Right lobe of liver (tissue), 6 donors: ENCODE measurements at regions not wholly inside any gene's neighbourhood (a gene's known extent, or its start where the extent isn't known, plus 50 kb on each side); places are given as distances from the start of the nearest gene placed in this dataset.
"Not testable (repeated sequence)": the region's sequence is repeated elsewhere in the genome, so short reads cannot be mapped to it uniquely, and the experiment has no call there.

ENCODE experiments used
- ATAC-seq, 4 donors: fragments of 200-7000 bp; cut with Tn5 transposase; one replicate each; pipeline ENCODE4 v1.9.1; 2020; ENCODE audit warnings: mild to moderate bottlenecking in 4 of 4, moderate library complexity in 4 of 4
- DNase-seq, 3 donors: peaks; one replicate each; pipeline ENCODE4 v3.0.0-alpha.2; 2020
- H3K27ac ChIP-seq, 3 donors: fragments of 200-600 bp; one replicate each; pipeline ENCODE4 v1.8.0; 2022
- H3K27me3 ChIP-seq, 2 donors: fragments of 200-600 bp; one replicate each; pipeline ENCODE4 v1.8.0; 2022
- H3K36me3 ChIP-seq, 4 donors: fragments of 200-600 bp; sonication (generic) in 1 of 4; one replicate each; pipeline versions ENCODE4 v1.5.1 to v1.8.0; 2017 to 2022; ENCODE audit warnings: control low read depth in 1 of 4
- H3K4me1 ChIP-seq, 4 donors: fragments of 200-600 bp; sonication (generic) in 1 of 4; one replicate each; pipeline versions ENCODE4 v1.5.1 to v1.8.0; 2017 to 2022; ENCODE audit warnings: control low read depth in 1 of 4
- H3K4me3 ChIP-seq, 3 donors: fragments of 200-600 bp; one replicate each; pipeline ENCODE4 v1.8.0; 2022
- H3K9me3 ChIP-seq, 4 donors: fragments of 200-600 bp; sonication (generic) in 1 of 4; one replicate each; pipeline versions ENCODE4 v1.5.1 to v1.8.0; 2017 to 2022; ENCODE audit warnings: control low read depth in 1 of 4
- POLR2A ChIP-seq: fragments of 450-650 bp; IDR thresholded peaks from one replicate; pipeline ENCODE4 v1.6.1; 2017; ENCODE audit warnings: antibody characterized with exemption, mild to moderate bottlenecking
- WGBS: methylation state at CpG from one replicate; pipeline ENCODE4 v1.1.6; 2018; ENCODE audit warnings: low coverage, low lambda C conversion rate; ENCODE audit not compliant: insufficient coverage; ENCODE audit errors: missing lambda C conversion rate; 5-methylcytosine and 5-hydroxymethylcytosine counted together
- intact Hi-C, 2 donors: fragments of 100-400 bp; cut with DNase I; formaldehyde crosslinking; loops; one replicate each; pipeline versions ENCODE4 v1.11.2 to v1.14.1; 2022
- TF ChIP-seq, protein P1 (sequence below), 4 donors: fragments of 200-600 bp in 3 of 4; fragments of 450-650 bp in 1 of 4; IDR thresholded peaks; one replicate each; pipeline versions ENCODE4 v1.5.1 to v1.8.0; 2016 to 2022; ENCODE audit warnings: antibody characterized with exemption in 4 of 4, mild to moderate bottlenecking in 2 of 4
- donor health status: DM: no; HTN: yes; CAD: no.
- donor health status: DM: no; HTN: no; CAD: no.
- donor health status: DM: no; HTN: no; CAD: no.
- donor health status: DM: no; HTN: yes; CAD: no.
- donor health status: DM: no; HTN: yes; CAD: no.

DNA sequence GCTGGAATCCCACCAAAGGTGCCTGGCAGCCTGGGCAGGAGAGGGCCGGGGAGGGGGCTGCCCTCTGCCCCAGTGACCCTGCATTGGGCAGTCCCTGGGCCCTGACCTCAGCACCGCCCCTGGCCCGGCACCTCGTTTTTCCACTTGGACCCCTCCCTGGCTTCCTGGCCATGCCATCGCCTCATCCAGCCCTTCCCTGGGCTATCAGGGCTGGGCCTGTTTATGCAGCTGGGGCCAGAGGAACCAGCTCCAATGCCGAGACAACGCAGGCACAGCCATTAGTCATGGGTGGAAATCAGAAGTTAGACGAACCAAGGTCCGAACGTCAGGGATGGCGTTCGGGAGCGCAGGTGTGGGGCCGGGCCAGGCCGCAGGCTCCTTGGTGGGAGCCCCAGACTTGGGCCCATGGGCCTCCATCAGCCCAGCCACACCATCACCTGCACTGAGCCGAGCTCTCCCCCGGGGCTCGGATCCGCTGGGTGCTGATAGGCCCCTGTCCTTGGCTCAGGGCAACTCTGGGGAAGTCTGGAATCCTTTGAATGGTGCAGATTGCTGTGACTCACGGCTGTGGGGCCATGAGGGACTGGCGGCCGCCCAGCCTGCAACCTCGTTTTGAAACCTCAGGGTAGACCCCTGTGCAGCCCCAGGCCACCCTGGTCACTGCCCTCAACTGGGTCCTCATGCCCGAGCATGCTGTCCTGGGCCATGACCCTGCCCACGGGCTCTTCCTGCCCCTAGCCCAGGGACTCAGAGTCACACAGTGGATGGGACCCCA, 169.4 kb downstream of the KIF26A start:
- no peaks in the 10 kb centered on the region for H3K9me3 ChIP-seq
- no CpG with 5 or more reads among the region's 25 CpGs for WGBS
- DNase-seq (peak in 2 of 3 donors; percentile 9 to 41), ATAC-seq (no peak)
- no peak overlapping the region for H3K4me3 ChIP-seq
- no peaks in the 10 kb centered on the region for H3K36me3 ChIP-seq
- TF ChIP-seq, protein P1, sequence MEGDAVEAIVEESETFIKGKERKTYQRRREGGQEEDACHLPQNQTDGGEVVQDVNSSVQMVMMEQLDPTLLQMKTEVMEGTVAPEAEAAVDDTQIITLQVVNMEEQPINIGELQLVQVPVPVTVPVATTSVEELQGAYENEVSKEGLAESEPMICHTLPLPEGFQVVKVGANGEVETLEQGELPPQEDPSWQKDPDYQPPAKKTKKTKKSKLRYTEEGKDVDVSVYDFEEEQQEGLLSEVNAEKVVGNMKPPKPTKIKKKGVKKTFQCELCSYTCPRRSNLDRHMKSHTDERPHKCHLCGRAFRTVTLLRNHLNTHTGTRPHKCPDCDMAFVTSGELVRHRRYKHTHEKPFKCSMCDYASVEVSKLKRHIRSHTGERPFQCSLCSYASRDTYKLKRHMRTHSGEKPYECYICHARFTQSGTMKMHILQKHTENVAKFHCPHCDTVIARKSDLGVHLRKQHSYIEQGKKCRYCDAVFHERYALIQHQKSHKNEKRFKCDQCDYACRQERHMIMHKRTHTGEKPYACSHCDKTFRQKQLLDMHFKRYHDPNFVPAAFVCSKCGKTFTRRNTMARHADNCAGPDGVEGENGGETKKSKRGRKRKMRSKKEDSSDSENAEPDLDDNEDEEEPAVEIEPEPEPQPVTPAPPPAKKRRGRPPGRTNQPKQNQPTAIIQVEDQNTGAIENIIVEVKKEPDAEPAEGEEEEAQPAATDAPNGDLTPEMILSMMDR (IDR thresholded peaks at IDR 0.05), result no peak
- TF ChIP-seq POLR2A, result no peak
- H3K4me1 ChIP-seq, result no peaks in the 10 kb centered on the region
- intact Hi-C loops, result no loop called here
- H3K27me3 ChIP-seq, result no peaks in the 10 kb centered on the region
- no peak overlapping the region for H3K27ac ChIP-seq

DNA sequence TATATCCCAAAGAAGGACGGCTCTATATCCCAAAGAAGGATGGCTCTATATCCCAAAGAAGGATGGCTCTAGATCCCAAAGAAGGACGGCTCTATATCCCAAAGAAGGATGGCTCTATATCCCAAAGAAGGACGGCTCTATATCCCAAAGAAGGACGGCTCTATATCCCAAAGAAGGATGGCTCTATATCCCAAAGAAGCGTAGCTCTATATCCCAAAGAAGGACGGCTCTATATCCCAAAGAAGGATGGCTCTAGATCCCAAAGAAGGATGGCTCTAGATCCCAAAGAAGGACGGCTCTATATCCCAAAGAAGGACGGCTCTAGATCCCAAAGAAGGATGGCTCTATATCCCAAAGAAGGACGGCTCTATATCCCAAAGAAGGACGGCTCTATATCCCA, 170.1 kb downstream of the KIF26A start:
- H3K4me3 ChIP-seq, H3K27ac ChIP-seq, ATAC-seq, intact Hi-C loops, DNase-seq, H3K4me1 ChIP-seq, H3K36me3 ChIP-seq, H3K9me3 ChIP-seq, H3K27me3 ChIP-seq: not testable (repeated sequence)
- 72% methylated on average over 6 of the region's 10 CpGs for WGBS

DNA sequence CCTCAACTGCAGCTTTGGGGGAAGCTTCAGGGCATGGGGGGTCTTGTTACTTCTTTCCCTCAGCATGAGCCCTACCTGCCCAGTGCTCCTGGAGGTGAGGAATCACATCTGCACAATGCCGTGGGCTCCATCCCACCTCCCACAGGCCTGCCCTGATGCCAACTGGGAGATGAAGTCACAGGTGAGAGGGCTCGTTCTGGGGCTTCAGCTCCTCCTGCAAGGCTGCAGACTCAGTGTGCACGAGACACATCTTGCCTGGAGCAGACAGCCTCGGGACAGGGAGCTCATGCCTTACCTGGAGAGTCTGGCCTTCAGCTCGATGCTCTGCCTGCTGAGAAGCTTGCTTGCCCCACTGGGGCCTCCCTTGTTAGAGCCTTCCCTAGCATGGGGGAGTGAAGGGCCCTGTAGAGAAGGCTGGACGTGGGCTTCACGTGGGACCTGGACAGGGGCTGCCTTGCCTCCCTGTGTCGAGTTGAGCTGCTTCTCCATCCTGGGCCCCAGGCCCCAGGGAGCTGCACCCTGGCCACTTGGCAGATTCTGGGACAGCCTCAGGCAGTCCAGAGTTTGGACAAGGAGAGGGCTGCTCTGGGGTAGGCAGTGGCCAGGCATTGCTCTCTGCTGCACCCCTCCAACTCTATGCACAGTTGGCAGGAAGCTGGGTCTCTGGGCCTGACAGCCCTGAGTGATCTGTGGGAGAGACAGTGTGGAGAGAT, 171.4 kb downstream of the KIF26A start:
- Histone ChIP-seq H3K9me3 (no peaks in the 10 kb centered on the region), H3K36me3 (no peaks in the 10 kb centered on the region), H3K4me3 (no peak overlapping the region), H3K27ac (no peak overlapping the region), H3K27me3 (no peaks in the 10 kb centered on the region), H3K4me1 (no peaks in the 10 kb centered on the region)
- DNase-seq, result peak in 2 of 3 donors; percentile 5 to 31
- intact Hi-C loops, result no loop called here
- no peak for ATAC-seq
- TF ChIP-seq, protein P1 (IDR thresholded peaks at IDR 0.05), result no peak
- no peak for TF ChIP-seq POLR2A
- 90% methylated on average over 2 of the region's 8 CpGs for WGBS

DNA sequence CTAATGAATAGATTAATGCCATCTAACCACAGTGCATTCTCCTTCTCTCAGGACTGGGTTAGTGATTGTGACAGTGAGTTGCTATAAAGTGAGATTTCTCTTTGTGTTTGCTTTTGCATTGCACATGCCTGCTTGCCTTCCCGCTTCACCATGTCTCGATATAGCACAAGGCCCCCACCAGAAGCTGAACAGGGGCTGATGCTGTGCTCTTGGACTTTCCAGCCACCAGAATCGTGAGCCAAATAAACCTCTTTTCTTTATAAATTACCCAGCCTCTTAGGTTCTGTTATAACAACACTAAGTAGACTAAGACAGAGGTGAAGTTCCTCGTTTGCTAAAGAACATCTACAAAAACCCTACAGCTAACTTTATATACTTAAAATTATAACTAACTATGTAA, 173.0 kb downstream of the KIF26A start:
- H3K36me3 ChIP-seq, result no peaks in the 10 kb centered on the region
- ATAC-seq (no peak), DNase-seq (no peak)
- WGBS, result 60% methylated on average over 4 of the region's 4 CpGs
- no peak overlapping the region for H3K4me3 ChIP-seq
- H3K27ac ChIP-seq, result no peak overlapping the region
- no peaks in the 10 kb centered on the region for H3K4me1 ChIP-seq
- intact Hi-C loops, result no loop called here
- H3K9me3 ChIP-seq, result no peaks in the 10 kb centered on the region
- no peaks in the 10 kb centered on the region for H3K27me3 ChIP-seq
- TF ChIP-seq POLR2A, result no peak
- TF ChIP-seq, protein P1 (IDR thresholded peaks at IDR 0.05), result no peak

DNA sequence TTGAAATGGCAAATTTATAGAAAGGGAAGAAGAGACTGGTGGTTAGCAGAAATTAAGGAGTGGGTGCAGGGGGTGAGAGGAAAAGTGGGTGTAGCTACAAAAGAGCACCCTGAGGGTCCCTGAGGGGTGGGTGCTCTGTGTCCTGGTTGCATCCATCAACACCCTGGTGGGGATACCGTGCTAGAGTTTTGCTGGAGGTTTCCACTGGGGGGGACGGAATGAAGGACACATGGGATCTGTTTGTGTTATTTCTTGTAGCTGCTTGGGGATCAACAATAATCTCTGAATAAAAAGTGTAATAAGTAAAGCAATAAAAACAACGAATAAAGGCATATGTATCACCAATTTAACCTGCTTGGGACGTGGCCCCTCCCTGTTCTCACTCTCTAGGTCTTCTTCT, 175.3 kb downstream of the KIF26A start:
- 58% methylated on average over 4 of the region's 4 CpGs for WGBS
- H3K27ac ChIP-seq, result no peak overlapping the region
- no peak for ATAC-seq
- intact Hi-C loops, result no loop called here
- H3K36me3 ChIP-seq, result no peaks in the 10 kb centered on the region
- H3K27me3 ChIP-seq, result no peaks in the 10 kb centered on the region
- TF ChIP-seq POLR2A, result no peak
- TF ChIP-seq, protein P1 (IDR thresholded peaks at IDR 0.05), result no peak
- no peaks in the 10 kb centered on the region for H3K4me1 ChIP-seq
- no peaks in the 10 kb centered on the region for H3K9me3 ChIP-seq
- DNase-seq, result peak in 1 of 3 donors; percentile 15
- no peak overlapping the region for H3K4me3 ChIP-seq
